Activated T-cell treated with anti-CD3 and anti-CD28 coated beads for 4 hours (primary cell): ENCODE measurements at regions not wholly inside any gene's neighbourhood (a gene's known extent, or its start where the extent isn't known, plus 50 kb on each side); places are given as distances from the start of the nearest gene placed in this dataset.
"Not testable (repeated sequence)": the region's sequence is repeated elsewhere in the genome, so short reads cannot be mapped to it uniquely, and the experiment has no call there.

Experiments used
- DNase-seq: peaks from one replicate; pipeline ENCODE4 v3.0.0-alpha.2; 2020

DNA sequence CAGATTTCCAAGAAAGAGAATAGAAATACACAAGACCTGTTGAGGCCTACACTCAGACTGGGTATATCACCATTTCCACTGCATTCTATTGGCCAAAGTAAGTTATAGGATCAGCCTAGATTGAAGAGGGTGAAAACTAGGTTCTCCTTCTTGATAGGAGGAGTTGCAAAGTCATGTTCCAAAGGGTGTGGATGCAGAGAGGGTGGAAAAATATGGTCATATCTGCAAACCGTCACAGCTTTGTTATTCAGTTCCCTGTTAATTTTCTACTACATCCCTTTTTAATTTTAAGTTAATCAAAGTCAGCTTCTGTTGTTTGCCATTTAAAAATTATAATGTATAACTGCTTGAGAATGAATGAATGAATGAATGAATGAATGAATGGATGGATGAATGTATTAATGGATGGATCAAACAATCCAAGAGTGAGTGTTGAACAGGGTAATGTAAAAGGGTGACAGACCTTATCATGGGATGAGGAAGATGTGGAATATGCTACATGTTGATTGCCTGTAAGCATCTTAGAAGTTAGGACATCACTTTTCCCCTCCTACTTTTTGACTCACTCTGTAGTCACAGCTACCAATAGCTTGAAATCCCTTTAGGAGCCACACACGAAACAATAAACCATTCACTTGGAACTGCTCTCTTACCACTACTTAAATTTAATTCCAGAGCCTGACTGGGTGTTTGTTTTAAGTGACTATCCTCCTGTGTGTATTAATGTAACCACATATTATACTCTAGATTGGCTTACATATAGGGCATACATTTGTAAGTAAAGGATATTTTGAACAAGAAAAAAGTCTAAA lies 121.5 kb downstream of the CCDC34 start:
- DNase-seq = no peak

DNA sequence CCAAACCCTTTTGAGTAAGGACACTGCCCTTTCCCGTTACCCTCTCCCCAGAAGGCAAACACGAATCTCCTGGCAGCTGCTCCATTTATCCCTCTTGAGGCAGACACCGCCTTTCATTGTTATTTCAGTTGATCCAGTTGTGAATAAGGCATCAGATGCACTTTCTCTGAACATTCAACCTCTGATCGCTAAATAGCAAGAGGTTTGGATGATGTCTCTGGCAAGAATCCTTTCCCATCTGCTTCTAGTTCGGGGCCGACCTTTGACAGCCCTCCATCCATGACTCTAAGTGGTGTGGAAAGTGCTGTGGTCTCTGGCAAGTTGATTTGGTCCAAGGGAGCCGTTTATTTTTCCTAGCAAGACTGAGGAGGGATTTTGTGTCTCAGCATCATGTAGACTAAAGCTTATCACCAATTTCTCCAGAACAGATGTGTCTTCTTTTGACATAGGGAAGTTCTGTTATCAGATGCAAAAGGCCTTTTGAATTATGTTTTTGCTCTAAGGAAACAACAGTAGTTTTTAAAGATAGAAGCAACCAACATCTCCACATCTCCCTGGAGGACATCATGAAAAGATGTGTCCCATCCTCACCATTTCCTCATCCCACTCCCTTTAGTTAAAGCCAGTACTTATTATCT lies 123.6 kb downstream of the CCDC34 start:
- no peak for DNase-seq

DNA sequence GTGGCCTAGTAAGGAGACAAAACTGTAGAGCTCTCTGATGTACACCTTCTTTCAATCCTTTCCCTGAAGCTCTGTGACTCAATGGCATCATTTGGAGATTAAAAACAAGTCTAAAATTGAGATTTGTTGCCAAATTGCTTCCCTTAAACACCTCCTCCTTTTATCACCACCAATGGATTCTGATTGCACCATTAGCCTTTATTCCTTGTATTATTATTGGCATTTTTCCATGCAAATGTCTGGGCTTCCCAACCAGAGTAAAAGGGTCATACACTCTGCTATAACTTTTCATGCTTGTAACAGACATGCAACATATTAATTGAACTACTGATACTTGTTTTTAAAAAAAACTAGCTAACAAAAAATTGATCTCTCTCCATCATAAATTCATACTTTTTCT lies 124.2 kb downstream of the CCDC34 start:
- DNase-seq = no peak

DNA sequence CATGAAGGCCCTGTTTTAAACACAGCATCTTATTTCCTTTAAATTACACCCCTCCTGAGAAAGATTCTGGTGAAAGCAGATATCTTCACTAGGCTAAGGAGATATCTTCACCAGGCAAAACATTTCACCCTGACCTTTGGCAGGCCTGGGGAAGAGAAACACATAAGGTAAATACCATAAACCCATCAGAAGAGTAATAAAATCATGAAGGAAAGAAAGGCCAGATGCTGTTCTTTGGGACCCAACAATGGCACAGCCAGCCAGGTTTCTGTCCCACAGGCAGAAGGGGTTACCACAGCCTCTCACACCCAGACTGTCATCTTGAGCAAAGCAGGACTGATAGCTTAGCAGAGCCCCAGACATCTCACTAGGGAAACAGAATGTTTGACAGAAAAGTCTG lies 125.4 kb downstream of the CCDC34 start:
- DNase-seq = no peak

DNA sequence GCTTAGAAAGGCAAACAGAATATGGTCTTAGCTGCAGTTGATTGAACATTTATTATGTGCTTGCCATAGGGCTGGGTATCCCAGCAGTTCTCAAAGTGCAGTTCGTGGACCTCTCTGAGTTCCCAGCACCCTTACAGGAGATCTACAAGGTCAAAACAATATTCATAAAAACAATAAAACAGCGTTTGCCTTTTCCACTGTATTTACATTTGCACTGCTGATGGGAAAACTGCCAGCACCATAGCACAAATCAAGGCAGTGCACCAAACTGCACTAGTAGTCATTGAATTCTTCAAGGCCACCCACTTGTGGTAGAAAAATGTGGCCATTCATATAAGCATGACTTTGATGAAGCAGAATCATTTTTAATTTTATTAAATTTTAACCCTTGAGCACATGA lies 128.1 kb downstream of the CCDC34 start:
- no peak for DNase-seq

DNA sequence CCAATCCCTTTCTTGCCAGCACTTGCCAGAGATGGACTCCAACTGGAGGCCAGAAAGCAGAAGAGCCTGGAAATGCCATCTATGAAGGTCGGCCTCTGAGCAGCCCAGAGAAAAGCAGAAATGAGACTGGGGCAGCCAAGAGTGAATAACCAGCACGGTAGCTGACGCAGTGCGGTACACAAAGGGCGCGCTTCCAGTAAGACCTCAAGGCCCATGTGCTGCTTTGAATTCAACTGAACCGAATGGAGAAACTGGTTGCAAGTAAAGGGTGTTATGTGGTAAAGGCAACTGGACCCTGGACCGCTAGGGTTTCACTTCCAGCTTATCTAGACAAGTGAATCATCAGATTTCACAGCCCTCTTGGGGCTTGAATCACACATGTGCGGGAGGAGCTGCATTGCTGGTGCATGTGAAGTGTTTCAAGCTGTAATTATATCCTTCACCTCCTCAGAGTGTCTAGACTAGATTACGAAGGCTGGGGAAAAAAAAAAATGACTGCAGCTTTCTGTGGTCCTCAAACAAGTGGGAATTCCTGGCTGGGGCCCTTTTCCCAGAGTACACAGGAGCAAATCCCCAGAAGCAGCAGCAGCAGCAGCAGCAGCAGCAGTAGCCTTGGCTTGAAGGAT lies 128.9 kb downstream of the CCDC34 start:
- DNase-seq = no peak

DNA sequence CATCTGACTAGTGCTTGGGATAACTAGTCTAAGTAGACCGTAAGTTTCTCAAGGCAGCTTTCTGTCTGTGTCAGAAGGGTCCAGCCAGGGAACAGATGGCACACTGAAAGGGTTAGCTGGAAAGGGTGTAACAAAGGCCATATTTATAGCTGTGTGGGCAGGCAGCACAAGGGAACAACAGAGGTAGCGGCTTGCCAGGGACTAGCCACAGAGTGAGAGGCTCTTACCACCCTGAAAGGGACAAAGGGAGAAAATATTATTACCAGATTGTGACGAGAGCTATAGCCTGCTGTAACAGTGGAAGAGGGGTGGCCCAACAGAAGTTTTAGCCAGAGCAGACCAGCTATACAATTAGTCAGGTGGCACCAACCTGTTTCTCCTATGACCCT lies 129.4 kb downstream of the CCDC34 start:
- DNase-seq = no peak

DNA sequence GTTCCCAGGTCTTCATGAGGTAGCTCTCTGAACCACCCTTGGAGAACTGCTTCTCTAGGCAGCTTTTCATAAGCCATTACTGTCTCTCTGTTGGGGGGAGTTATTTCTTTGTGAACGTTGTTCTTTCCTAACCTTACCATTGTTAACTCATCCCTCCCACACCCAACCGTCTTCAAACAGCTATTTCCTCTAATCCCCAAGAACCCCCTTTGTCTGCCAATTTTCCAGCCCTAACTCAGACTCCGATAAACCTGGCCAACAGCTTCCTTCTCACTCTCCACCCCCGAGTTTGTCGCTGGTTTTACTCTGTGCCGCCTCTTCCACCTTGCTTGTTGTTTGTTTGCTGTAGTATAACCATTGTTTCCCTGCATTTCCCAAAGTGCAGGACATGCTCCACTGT lies 131.5 kb downstream of the CCDC34 start:
- no peak for DNase-seq

DNA sequence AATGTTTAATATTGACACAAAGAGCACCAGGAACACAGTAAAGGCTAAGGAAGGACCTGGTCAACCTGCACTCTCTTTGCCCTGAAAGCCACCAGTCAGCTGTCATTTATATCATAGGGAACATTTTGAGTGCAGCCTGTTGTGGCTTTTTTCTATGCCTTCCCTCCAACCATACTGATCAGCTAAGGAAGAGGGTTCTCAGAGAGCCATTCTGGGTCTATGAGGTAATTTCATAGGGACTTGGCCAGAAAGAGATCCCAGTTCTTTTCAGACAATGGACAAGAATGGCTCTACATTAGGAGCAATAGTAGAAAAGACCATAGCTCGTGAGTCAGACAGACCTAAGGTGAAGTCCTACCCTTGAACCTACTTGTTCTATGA lies 132.8 kb downstream of the CCDC34 start:
- DNase-seq = no peak

DNA sequence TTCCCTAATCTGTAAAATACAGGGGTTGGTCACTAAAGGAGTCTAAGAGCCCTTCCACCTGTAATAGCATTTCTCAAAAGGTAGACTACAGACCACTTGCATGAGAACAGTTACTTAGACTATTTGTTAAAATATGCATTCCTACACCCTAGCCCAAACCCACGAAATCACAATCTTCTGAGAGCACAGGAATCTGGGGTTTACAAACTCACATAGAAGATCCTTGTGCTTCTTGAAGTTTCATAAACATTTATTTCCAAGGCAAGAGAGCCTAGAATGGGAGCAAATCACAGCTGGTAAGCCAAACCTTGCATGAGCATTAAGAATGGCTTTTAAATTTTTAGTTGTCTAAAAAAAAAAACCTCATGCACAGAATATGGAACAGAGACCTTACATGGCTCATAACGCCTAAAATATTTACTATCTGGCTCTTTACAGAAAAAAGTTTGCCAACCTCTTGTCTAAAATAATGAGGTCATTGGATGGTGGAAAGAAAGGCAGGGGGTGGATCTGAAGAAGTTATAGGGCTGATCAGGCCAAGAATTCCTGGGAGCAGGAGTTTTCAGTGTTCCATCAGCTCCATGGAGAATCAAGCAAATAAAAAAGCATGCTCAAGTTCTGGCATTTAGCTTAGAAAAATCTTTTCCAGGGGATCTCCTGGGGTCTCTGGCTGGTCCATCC lies 133.4 kb downstream of the CCDC34 start:
- no peak for DNase-seq

DNA sequence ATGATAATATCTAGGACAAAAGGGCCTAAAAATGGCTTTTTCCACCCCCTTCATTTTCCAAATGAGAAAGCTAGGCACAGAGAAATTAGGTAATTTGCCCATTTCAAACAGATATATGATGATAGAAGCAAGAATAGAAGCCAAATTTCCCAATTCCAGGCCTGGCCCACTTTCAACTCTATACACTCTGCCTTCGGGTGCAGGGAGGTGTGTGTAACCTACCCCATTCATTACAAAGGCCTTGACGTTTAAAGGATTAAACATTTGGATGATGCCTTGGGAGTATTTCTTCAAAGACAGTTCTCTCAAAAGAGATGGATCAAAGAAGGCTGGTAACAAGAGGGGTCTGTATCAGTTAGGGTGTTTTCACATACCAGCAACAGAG lies 134.1 kb downstream of the CCDC34 start:
- no peak for DNase-seq

DNA sequence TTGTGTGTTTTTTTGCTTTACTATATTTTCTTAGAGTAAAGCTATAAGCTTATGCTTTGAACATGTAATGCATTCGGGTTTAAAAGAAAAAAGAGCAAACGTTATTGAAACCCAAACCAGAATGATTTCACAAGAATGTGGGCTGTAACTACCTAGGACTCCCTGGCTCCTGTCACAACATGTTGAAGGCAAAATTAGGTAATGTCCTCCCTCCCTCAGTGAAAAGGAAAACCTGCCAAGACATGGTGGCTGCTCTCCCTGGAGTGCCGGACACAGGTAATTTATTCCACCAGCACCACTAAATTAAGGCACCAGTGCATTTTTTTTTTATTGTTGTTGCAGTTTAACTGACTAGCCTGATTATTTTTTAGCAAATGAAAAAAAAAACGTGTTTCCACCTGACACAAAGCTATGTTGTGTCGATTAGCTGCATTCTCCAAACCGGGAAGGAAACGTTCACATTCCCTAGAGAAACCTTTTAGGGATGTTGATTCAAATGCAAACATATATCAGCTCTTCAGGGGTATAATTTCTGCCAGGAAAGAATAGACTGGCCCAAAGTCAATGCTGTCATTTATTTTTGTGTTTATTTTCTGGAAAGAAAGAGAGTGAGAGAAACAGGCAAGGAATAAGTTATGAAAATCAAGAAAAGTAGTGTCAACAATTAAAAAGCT lies 134.6 kb downstream of the CCDC34 start:
- no peak for DNase-seq

DNA sequence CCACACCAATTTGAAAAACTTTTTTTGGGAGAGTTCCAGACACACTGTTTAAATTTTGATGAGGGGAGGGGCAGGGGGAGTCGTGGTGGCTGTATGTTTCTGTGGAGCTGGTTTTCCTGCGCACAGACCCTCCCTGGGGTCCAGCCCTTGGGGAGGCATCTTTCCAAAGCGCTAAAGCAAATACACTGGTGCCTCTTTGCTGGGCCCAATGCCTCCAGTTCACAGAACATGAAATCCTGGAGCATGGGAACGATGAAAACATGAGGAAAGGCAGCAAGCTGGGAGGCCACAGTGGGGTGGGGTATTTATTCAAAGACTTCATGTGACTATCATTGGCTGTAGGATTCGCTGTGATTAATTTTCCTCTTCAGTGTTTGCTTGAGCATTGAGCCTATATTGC lies 135.3 kb downstream of the CCDC34 start:
- no peak for DNase-seq

DNA sequence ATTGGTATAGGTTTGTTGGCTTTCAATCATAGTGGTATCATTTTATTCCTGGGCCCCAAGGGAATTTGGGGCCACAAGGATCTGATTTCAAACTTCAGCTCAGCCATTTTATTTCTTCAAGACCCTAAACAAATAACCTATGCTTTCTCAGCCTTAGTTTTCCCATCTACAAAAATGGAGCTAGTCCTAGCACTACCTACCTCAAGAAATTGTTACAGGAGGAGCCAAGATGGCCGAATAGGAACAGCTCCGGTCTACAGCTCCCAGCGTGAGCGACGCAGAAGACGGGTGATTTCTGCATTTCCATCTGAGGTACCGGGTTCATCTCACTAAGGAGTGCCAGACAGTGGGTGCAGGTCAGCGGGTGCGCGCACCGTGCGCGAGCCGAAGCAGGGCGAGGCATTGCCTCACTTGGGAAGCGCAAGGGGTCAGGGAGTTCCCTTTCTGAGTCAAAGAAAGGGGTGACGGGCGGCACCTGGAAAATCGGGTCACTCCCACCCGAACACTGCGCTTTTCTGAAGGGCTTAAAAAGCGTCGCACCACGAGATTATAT lies 143.5 kb downstream of the CCDC34 start:
- not testable (repeated sequence) for DNase-seq

DNA sequence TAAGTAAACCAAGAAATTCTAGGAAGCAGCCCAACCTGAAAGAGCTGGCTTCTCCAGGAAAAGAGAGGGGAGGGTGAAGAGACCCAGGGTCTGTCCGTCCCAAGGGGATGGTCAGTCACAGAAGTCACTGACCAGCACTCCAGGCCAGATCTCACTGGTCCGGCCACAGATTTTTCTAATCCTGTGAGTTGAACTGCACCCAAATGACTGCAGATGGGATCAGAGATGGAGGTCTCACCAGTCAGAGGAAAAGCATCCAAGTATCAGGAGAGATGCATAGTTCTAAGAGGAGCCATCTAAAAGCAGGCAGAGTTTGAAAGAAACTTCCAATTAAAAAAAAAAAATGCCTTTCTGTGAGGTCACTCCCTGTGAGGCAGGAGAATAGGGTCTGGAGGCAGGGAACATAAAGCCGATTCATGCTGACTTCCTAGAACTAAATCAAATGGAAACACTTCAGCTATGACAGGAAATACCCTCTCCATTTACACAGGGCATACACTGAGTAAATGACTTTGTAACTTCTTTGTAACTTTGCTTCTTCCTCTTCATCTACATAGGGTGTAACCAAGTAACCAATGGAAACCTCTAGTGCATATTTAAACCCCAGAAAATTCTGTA lies 144.5 kb downstream of the CCDC34 start:
- no peak for DNase-seq

DNA sequence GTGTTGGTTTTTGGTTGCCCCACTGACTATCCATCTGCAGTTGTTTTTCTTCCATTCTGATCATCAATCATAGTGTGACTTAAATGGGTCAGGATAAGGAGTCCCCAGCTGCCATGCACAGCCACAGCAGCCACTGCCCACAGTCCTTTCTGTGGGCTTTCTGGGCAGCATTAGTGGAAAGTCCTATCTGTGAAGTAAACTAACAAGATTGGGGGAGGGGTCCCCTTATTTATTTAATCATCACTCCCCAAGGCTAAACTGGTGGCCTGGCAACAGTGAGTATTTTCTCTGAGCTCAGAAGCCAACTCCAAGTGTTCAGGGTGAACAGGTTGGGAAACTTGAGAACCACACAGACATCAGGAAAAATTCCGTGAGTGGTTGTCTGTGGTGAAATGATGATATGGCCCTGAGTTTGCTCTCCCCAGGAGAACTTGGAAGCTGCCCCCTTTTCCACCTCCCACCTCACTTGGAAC lies 145.0 kb downstream of the CCDC34 start:
- DNase-seq = no peak

DNA sequence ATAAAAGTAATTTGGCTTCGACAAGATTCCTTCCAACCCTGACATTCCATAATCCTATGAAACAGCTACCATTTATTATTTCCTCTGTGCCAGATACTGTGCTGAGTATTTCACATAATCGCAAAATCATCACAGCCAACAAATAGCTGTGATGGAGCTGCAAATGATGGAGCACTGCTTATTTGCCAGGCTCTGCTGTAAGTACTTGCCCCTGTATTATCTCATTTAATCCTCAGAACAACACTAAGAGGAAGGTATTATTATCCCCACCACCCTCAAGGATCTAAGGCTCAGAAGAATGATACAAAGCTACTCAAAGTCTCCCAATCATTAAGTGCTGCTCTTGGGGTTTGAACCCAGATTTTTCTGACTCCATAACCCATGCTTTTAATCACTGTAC lies 145.5 kb downstream of the CCDC34 start:
- DNase-seq = no peak

DNA sequence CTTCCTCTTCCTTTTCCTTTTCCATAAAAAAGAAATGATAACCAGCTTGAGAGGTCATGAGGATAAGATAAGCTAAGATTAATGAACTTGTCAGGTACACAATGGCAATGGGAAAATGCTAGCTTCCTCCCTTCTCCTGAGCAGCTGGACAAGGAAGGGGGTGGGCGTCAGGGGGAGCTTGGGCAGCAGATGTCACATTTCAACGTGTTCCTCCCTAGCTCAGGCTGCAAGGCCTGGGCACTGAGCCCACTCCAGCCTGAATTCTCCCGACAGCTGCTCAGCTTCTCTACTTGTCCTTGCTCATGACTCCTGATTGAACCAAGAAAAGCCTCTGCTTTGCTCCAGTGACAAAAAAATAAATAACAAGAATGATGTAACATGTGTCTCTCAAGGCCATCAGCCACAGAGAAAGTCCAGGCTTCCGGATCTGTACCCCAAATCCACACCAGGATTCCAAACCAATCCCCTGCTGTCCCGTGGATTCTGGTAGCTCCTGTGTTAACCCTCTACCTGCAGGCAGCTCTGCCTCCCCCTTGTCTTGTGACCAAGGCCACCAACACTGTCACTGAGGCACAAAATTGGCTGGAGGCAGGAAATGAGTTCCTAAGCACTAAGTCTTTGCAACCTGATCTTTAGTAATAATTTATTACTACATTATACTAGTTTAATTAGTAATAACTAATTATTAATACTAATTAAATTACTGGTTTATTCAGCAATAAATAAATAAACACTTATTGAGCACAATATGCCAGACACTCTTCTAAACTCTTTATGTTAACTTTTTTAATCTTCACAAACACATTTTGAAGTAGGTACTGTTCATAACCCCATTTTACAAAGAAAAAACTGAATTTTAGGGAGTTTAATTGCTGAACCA lies 146.5 kb downstream of the CCDC34 start:
- DNase-seq = no peak

DNA sequence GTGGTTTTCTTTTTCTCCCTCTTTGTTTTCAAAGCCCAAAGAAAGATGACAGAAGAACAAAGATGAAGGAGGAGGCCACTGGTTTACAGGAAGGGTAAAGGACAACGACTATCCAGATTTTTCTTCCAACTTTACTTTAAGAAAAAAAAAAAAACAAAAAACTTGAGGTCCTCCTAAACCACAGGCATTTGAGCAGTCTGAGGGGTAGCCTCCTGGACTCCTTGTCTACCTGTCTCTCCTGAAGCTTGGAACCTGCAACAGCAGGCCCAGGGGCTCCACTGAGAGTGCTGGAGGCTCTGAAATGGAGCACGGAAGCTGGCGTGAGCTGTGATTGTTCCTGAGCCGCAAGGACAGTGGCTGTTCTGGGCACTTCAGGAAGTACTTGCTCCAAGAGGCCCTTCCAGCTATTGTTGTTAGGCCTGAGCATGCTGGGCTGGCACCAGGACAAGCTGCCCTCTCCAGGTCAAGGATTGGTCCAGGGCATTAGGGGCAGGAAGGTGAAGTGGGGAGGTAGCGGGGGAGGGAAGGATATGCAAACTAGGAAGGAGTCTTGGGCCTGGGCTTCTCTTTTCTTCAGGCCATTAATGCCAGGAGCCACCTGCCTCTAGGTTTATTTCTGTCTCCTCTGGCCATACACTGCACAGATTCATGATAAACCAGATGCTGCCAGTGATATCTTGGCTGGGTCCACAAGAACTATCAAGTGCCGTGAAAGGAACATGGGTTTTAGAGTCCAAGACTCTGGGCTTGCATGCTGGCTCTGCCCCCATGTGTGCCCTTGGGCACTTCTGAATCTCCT lies 147.3 kb downstream of the CCDC34 start:
- DNase-seq = no peak

DNA sequence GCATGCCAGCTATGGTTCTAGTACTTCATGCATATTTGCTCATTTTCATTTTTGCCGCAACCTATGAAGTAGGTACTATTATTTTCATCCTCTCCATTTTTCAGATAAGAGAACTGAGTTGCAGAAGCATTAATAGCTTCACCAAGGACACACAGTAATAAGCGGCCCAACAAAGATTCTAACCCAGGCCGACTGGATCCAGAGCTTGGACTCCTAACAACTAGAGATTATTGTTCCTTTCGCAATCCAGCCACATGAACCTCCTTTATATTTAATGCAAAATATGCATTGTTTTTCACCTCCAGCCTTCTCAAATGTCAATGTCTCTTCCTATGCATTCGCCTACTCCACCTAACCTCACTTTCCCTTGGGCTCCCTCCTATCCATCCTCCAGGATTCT lies 148.3 kb downstream of the CCDC34 start:
- DNase-seq = no peak
